Neural cell (in vitro differentiated cells): ENCODE measurements at regions not wholly inside any gene's neighbourhood (a gene's known extent, or its start where the extent isn't known, plus 50 kb on each side); places are given as distances from the start of the nearest gene placed in this dataset.

Source experiments
- EP300 ChIP-seq: fragments of 450-650 bp; conservative IDR thresholded peaks from 2 replicates; pipeline ENCODE4 v1.6.1; 2014; ENCODE audit warnings: antibody characterized with exemption, mild to moderate bottlenecking, moderate library complexity; ENCODE audit not compliant: poor library complexity, severe bottlenecking
- TF ChIP-seq, protein P1 (sequence below): fragments of 450-650 bp; IDR thresholded peaks from 2 replicates; pipeline ENCODE4 v1.5.1; 2014; ENCODE audit warnings: antibody characterized with exemption, mild to moderate bottlenecking, moderate library complexity; ENCODE audit not compliant: poor library complexity, severe bottlenecking

DNA sequence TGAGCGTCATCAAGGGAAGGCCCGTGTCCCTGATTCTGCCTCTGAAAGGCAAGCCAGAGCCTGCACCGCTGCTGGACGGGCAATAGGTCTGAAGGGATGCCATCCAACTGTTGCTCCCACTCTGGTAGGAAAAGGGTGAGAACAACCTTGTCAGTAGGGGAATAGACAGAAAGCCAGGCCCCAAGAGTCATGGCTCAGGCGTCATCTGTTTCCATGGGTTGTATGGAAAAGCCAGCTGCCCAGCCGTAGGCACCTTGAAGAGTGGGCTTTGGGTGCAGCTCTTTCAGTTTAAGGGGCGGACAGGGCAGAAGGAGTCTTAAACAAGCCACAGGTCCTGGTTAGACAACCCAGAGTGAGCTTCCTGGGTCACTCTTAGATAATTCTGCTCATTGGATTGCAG is 66.5 kb downstream of the RNF6 start:
- TF ChIP-seq, protein P1, sequence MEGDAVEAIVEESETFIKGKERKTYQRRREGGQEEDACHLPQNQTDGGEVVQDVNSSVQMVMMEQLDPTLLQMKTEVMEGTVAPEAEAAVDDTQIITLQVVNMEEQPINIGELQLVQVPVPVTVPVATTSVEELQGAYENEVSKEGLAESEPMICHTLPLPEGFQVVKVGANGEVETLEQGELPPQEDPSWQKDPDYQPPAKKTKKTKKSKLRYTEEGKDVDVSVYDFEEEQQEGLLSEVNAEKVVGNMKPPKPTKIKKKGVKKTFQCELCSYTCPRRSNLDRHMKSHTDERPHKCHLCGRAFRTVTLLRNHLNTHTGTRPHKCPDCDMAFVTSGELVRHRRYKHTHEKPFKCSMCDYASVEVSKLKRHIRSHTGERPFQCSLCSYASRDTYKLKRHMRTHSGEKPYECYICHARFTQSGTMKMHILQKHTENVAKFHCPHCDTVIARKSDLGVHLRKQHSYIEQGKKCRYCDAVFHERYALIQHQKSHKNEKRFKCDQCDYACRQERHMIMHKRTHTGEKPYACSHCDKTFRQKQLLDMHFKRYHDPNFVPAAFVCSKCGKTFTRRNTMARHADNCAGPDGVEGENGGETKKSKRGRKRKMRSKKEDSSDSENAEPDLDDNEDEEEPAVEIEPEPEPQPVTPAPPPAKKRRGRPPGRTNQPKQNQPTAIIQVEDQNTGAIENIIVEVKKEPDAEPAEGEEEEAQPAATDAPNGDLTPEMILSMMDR: no peak
- no peak for TF ChIP-seq EP300
